ENCODE measurements at regions not wholly inside any gene's neighbourhood (a gene's known extent, or its start where the extent isn't known, plus 50 kb on each side); places are given as distances from the start of the nearest gene placed in this dataset.
A peak's percentile ranks its signal among the peaks of the same experiment; 100 is the strongest.
"Not testable (repeated sequence)": the region's sequence is repeated elsewhere in the genome, so short reads cannot be mapped to it uniquely, and the experiment has no call there.

DNA sequence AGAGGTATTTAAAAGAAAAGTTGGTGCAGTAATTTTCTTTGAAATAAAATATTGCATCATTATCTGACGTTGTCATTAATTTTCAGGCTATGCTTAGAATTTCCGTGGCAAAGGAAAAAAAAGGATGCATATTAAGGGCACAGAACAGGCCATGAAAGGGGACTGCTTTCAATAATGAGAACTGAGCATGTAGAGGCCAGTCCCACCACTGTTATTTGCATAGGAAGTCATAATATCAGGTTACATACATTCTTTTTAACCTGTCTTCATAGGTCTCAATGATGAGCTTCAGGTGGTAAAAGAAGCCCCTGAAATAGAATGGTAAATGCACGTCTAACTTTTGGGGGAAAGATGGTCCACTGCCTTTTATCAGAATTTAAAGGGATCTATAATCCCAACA is 272.1 kb upstream of the ALCAM start:
- no peak for DNase-seq (ENCODE audit: low read depth in 2 of 2)

DNA sequence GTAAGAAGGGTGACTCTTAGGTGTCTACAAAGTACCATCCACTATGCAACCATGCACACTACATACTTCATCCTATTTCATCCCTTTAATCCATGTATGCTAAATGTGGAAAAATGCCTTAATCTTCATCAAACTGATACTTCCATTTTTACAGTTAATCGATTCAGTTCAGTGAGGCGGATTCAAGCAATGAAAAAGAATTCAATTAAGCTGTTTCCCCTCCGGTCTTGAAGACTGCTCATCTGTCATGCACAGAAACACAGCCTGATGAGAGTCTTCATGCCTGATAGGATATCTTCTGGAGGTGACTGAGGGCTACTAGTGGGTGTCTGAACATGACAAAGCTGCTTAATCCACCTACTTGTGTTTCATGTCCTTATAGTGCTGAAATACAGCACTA is 270.6 kb upstream of the ALCAM start:
- no peak for DNase-seq (ENCODE audit: low read depth in 2 of 2)

DNA sequence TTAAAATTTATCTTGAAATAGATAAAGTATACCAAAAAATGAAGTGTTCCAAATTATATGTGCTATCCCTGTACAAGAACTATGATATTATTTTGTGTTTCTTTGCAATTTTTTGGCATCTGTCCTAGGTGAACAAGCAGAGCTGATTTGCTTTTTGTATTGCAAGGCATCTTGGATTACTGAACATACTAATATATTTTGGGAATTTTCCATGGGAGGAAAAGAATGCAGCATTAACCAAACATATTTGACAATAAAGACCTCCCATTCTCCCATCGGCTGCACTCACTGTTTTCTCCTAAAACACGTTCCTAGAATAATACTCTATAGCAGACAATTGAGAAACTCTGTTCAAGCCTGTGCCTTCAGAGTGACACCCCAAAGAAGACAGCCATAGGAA is 265.1 kb upstream of the ALCAM start:
- DNase-seq (ENCODE audit: low read depth in 2 of 2), result no peak

DNA sequence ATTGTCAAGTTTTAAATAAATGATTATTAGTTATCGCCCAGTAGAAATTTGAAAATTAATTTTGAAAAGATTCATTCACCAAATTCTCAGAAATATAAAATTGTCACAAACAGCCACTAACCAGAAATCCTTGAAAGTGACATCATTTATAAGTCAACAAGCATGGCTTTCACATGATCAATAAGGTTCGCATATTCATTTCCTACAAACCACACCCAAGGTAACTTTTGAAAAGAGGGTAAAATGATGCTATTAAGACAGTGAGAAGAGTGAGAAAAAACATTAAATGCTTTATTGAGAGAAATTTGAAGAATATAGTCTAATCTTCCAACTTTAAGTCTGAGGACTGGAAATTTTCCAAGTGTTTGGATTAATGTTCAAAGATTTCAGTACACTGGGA is 263.6 kb upstream of the ALCAM start:
- no peak for DNase-seq (ENCODE audit: low read depth in 2 of 2)

DNA sequence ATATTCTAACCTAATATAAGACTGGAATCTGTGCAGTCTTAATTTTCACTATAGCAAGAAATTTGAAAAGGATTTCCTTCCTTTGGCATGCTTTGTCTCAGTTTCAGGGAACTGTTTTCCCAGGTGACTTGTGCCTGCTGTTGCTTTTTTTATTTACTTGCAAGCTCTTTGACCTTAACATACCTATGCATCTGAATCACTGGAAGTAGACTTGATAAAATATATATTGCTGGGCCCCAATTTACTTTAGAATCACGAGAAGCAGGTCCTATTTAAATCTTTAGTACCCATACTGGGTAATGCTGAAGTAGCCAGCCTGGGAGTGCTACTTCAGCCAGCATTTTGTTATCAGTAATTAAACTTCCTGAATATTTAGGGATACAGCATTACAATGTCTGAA is 257.9 kb upstream of the ALCAM start:
- DNase-seq (ENCODE audit: low read depth in 2 of 2), result no peak

DNA sequence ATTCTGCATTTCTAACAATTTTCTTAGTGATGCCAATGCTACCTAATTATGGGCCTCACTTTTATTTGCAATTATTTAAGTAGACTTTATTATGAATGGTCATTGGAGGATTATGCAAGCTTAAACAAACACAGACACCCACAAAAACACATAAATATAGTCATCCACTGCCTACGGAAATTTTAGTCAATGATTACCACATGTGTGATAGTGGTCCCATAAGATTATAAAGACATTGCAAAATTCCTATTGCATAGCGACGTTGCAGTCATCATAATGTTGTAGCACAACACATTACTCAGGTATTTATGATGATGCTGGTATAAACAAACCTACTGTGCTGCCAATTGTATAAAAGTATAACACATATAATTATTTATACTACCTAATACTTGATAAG is 247.8 kb upstream of the ALCAM start:
- no peak for DNase-seq (ENCODE audit: low read depth in 2 of 2)

DNA sequence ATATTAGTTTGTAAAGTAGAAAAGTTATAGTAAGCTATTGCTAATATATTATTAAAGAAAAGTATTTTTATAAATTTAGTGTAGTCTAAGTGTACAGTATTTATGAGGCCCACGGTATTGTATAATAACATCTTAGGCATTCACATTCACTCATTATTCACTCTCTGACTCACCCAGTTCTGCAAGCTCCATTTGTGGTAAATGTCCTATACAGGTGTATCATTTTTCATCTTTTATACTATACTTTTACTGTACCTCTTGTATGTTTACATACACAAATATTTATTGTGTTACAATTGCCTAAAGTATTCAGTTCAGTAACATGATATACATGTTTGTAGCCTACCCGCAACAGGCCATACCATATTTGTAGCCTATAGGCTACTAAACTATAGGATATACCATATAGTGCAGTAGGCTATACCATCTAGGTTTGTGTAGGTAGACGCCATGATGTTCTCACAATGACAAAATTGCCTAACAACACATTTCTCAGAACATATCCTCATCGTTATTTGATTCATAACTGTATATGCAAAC is 246.8 kb upstream of the ALCAM start:
- DNase-seq (ENCODE audit: low read depth in 2 of 2), result no peak

DNA sequence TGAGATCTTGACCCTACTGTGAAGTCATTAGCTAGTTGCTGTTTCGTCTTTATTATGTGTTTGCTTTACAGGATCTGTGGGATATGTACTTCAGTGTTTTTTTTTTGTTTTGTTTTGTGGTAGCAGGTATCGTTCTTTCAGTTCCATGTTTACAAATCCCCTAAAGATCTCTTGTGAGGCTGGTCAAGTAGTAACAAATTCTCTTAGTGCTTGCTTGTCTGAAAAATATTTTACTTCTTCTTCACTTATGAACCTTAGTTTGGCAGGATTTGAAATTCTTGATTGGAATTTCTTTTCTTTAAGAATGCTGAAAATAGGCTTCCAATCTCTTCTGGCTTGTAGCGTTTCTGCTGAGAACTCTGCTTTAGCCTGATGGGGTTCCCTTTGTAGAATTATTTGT is 235.8 kb upstream of the ALCAM start:
- DNase-seq (ENCODE audit: low read depth in 2 of 2), result no peak

DNA sequence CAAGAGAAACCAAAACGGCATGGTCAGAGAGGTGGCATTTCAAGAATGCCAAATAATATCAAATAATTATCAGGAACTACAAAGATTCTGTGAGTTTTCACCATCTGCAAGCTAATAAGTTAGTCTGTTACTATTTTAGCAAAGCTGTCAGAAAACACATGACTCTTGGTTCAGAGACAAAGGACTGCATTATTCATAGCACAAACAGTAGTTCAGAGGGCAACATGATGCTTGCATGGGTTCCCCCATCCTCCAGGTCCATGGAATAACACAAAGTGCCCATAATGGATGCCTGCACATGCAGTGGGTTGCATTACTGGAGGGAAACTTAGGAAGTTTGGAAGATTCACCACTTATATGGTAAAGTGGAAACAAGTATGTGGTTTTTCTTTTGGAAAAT is 228.8 kb upstream of the ALCAM start:
- DNase-seq (ENCODE audit: low read depth in 2 of 2), result no peak

DNA sequence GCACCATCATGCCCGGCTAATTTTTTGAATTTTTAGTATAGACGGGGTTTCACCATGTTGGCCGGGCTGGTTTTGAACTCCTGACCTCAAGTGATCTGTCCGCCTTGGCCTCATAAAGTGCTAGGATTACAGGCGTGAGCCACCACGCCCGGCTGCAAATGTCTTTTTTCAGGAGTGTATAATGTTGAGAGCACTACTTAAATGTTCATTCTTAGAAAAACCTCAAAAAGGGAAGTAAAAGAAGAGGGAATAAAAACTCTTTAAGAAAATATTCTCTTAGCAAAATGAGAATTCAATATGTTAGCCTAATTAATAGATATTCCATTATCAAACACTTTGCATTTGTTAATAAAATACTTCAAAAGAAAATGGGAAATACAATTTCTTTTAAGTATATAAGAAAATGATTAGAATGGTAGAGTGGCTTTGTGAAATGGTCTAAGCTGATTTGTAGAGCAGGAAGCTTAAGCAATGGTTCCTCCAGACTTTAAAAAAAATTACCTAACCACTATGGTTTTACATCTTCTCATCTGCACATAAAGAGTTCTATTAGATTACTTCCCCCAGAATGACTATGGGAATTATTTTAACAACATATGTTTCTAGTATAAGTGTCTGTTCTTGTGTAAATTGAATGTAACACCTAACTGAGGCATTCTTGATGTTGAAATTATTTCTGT is 226.7 kb upstream of the ALCAM start:
- no peak for DNase-seq (ENCODE audit: low read depth in 2 of 2)

DNA sequence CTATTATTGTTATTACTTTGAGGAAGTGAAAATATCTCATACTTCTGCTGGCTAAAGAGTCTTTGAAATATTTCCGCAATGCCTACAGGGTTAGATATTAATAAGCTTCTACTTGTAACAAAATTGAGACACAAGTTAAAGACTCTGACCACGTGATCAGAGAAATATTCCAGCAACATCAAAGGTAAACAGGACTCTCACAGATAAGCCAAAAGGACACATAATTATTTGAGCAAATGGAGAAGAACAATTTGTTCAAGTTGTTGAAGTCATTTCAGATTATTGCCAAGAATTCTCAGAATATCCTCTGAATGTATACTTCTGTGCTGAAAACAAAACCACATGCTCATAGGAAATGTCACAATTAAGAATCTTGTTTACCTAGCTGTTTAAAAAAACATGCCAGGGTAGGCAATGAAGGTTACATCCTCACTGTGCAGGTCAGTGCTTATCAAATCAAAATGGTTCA is 225.8 kb upstream of the ALCAM start:
- DNase-seq (ENCODE audit: low read depth in 2 of 2), result no peak

DNA sequence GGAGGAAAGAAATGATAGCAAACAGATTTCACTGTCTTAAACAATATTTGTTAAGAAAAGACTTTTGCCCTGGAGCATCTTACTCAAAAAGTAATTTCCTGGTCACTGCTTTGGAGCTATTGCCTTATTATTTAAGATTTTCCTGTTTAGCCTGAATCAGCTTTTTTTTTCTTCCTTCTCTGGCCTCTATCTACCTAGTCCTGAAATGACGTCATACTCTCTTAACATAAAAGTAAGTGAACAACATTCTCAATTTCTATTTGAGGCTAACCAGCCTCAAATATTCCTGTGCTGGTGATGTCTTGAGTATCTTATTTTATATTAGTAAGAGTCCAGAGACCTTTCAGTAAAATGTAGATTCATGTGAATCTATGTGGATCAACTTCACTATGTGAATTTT is 221.9 kb upstream of the ALCAM start:
- no peak for DNase-seq (ENCODE audit: low read depth in 2 of 2)

DNA sequence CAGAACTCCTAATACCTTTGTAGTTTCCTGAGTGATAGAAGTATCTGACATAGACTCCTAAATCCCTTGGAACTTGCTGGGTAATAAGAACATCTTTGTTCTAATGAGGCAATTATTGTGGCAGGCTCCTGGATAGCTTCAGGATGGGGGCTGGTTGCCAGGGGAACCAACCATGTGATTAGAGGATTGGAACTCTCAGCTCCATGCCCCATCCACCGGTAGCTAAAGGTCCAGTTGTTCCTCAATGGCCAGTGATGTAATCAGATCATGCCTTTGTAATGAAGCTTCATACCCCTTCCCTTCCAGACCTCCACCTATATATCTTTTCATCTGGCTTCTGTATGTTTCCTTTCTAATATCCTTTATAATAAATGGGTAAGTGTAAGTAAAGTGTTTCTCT is 221.2 kb upstream of the ALCAM start:
- DNase-seq (ENCODE audit: low read depth in 2 of 2), result no peak

DNA sequence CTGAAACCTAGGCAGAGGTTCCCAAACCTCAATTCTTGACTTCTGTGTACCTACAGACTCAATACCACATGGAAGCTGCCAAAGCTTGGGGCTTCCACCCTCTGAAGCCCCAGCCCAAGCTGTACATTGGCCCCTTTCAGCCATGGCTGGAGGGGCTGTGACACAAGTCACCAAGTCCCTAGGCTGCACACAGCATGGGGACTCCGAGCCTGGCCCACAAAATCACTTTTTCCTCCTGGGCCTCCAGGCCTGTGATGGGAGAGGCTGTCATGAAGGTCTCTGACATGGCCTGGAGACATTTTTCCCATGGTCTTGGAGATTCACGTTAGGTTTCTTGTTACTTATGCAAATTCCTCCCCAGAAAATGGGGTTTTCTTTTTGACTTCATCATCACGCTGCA is 217.5 kb upstream of the ALCAM start:
- DNase-seq (ENCODE audit: low read depth in 2 of 2), result not testable (repeated sequence)

DNA sequence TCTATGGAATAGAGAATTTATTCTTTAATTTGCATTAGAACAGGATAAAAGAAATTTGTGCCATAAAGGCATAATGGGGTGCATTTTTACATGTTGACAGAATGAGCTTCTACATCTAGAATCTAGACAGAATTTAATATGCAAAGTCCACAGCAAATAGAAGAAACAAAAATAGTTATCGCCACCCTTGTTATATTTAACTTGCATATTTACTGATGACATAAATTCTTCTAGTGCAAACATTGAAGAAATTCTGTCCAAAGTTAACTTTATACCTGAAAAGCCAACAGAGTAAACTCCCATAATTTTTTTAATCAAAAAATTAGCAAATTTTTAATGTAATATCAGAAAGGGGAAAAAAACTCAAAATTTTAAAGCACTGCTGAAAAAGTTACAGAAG is 213.7 kb upstream of the ALCAM start:
- DNase-seq (ENCODE audit: low read depth in 2 of 2), result no peak

DNA sequence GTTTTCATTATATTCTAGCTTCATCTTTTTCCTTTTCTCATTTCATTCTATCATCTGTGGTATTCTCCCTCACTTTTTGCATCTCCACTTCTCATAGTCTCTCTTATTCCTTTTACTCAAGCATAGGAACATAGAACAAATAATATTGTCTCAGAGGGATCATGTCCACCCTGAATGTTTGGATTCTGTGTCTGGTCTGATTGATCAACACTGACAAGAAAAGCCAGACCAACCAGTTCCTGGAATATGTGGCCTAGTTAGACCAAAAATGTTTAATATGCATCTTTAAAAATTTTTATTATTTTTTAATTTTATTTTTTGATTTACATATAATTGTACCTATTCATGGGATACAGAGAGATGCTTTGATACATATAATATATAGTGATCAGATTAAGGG is 212.0 kb upstream of the ALCAM start:
- no peak for DNase-seq (ENCODE audit: low read depth in 2 of 2)

DNA sequence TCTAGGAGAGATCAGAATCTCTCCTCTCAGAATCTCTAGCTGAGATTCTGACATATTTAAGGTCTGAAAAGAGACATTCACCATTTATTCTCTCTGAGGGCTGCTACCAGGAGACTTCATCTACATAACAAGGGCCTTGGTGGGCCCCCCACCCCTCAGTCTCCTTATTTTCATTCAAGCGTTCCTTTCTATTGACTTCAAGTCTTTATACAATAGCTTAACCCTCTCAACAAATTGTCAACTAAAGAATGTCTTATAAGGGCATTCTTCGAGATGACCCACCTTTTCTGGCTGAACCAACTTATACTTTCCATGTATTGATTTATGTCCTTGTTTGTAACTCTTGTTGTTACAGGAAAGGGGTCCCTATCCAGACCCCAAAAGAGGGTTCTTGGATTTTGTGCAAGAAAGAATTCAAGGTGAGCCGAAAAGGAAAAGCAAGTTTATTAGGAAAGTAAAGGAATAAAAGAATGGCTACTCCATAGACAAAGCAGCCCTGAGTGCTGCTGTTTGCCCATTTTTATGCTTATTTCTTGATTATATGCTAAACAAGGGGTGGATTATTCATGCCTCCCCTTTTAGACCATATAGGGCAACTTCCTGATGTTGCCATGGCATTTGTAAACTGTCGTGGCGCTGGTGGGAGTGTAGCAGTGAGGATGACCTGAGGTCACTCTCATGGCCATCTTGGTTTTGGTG is 209.5 kb upstream of the ALCAM start:
- DNase-seq (ENCODE audit: low read depth in 2 of 2), result no peak

DNA sequence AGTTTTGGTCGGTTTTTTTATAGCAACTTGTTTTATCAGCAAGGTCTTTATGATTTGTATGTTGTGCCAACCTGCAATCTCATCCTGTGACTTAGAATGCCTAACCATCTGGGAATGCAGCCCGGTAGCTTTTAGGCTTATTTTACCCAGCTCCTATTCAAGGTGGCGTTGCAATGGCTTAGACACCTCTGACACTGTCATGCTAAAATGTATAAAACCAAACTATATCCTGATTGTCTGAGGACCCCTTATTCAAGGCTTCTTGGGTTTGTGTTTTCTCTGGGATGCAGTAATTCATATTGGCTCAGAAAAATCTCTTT is 209.0 kb upstream of the ALCAM start:
- no peak for DNase-seq (ENCODE audit: low read depth in 2 of 2)

DNA sequence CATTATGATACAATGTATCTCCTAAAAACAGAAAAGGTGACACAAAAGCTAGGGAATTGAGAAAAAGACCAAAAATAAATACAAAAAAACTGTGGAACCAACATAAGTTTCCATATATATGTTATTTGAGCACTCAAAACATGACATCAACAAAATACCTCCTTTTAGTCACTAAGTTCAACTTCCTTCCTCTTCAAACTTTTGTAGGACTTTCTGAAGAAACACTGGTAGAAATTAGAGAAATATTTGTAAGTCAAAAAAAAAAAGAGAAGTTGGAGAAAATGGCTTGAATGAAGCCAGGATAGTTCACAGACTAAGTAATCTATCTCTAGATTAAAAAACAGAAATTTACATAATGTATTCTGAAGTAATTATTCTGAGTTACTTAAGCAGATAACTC is 208.4 kb upstream of the ALCAM start:
- DNase-seq (ENCODE audit: low read depth in 2 of 2), result no peak

DNA sequence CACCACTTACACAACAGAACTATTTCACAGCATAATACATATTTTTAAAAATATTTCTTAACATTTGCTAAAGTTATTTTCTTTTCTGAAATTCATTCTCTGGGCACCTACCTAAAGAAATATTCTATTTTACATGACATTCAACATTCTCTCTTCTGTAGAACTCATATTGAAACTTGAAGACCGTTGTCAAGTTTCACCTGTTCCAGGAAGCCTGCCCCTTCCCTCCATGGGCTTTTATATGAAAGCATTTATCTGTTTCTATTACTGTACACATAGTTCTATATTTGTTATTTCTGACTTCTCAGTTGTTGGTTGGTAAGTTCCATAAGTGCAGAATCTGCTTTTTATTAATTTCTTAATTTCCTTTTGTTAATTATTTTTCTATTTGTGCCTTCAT is 204.3 kb upstream of the ALCAM start:
- no peak for DNase-seq (ENCODE audit: low read depth in 2 of 2)

DNA sequence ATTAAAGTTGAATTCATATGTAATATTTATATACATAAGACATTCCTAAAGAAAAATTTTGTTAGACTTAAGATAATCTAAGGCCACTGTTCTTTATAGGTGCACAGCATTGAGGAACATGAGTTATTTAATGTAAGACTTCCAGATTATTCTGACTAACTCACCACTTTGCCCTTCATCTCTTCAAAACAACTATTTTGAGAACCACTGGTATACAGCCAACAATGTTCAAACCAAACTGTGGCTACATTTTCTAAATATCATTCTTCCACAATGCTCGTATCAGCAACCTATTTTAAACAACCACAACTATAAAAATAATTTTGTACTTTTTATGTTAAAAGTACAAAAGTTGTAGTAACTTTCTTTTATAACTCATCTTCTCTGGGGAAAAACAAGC is 199.8 kb upstream of the ALCAM start:
- peak; percentile 4 to 19 for DNase-seq (ENCODE audit: low read depth in 2 of 2)

DNA sequence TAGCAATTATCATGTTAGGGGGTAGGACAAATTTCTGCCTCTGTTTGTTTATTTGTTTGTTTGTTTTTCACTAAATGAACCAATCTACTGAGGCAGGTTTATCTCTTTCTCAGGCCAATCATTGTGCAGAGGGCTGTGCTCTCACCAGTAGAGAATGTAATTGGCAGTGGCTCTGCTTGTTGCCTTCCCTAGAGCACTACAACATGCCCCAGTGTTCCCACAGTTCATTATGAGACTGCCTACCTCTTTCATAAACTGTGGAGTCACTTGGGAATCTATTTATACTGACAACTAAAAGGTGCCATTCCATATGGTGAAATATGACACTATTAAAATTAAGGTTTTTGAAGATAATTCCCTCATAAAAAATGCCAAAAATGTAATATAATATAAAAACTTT is 196.3 kb upstream of the ALCAM start:
- DNase-seq (ENCODE audit: low read depth in 2 of 2), result no peak

DNA sequence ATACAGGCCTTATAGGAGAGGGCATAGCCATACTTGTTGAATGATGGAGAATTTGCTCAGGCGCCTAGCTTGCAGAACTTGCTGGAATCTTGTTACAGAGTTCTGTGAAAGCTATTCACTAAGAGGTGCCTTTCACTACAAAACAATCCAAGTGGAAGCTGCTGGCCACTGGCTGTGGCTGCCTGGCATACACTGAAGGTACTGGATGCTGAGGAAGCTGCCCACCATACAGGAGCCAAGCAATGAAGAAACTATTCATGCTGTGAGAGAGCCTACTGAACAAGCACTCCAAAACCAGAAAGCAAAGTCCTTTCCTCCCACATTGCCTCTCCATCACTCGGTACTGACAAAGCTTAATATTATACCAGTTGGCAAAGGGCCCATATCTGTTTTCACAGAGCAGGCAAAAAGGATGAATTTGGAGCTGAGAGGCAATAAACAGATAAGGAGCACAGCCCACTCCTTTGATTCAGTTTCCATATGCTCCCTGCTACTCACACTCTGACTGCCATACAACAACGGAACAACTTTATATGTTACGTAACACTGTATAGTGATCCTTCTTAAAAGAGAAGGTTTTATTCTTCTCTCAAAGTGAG is 192.6 kb upstream of the ALCAM start:
- no peak for DNase-seq (ENCODE audit: low read depth in 2 of 2)

Measured in fibroblast of skin of left biceps (primary cell).